Left ventricle myocardium inferior (tissue), 1 donor: ENCODE measurements at regions not wholly inside any gene's neighbourhood (a gene's known extent, or its start where the extent isn't known, plus 50 kb on each side); places are given as distances from the start of the nearest gene placed in this dataset.

Experiments used
- DNase-seq: peaks from one replicate; pipeline ENCODE4 v3.0.0-alpha.2; 2020
- H3K27ac ChIP-seq: fragments of 200-600 bp; replicated peaks from 2 replicates; pipeline ENCODE4 v1.8.0; 2021
- H3K27me3 ChIP-seq: fragments of 200-600 bp; 2 replicates; pipeline ENCODE4 v1.8.0; 2021; ENCODE audit warnings: low read depth
- H3K36me3 ChIP-seq: fragments of 200-600 bp; 2 replicates; pipeline ENCODE4 v1.8.0; 2021
- H3K4me1 ChIP-seq: fragments of 200-600 bp; 2 replicates; pipeline ENCODE4 v1.8.0; 2021
- H3K4me3 ChIP-seq: fragments of 200-600 bp; 2 replicates; pipeline ENCODE4 v1.8.0; 2021; ENCODE audit warnings: mild to moderate bottlenecking, moderate library complexity
- H3K9me3 ChIP-seq: fragments of 200-600 bp; replicated peaks from 2 replicates; pipeline ENCODE4 v1.8.0; 2021
- intact Hi-C: fragments of 100-400 bp; cut with micrococcal nuclease; formaldehyde crosslinking; loops from one replicate; pipeline ENCODE4 v1.11.0; 2022
- TF ChIP-seq, protein P1 (sequence below): fragments of 200-600 bp; IDR thresholded peaks from 2 replicates; pipeline ENCODE4 v1.8.0; 2021; ENCODE audit warnings: antibody characterized with exemption, mild to moderate bottlenecking, borderline replicate concordance
- donor health status: DM: no; HTN: yes; CAD: no; lungs with severe emphysema.

DNA sequence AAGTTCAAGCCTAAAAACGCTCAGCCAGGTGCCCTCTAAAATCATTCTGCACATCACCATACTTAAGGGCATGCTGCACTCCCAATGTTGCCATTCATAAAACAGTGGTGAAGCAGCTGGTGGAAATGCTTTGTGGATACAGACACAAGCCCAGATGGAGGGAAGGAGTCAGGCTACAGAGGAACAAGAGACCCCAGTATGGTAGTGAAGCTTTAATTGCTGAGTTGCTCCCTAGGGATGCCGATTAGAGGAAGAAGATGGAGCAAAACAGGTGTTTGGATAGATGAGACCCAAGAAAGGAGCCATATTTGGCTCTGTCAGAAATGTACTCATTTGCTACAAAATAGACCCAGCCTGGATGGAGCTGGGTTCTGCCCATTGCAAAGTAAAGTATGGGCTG, 230.5 kb downstream of the NSG2 start:
- no peak overlapping the region for H3K27ac ChIP-seq
- H3K4me3 ChIP-seq = no peak overlapping the region
- DNase-seq = no peak
- TF ChIP-seq, protein P1, sequence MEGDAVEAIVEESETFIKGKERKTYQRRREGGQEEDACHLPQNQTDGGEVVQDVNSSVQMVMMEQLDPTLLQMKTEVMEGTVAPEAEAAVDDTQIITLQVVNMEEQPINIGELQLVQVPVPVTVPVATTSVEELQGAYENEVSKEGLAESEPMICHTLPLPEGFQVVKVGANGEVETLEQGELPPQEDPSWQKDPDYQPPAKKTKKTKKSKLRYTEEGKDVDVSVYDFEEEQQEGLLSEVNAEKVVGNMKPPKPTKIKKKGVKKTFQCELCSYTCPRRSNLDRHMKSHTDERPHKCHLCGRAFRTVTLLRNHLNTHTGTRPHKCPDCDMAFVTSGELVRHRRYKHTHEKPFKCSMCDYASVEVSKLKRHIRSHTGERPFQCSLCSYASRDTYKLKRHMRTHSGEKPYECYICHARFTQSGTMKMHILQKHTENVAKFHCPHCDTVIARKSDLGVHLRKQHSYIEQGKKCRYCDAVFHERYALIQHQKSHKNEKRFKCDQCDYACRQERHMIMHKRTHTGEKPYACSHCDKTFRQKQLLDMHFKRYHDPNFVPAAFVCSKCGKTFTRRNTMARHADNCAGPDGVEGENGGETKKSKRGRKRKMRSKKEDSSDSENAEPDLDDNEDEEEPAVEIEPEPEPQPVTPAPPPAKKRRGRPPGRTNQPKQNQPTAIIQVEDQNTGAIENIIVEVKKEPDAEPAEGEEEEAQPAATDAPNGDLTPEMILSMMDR = no peak
- intact Hi-C loops = no loop called here
- H3K27me3 ChIP-seq = peaks cover 24% of the 10 kb centered on the region
- no peaks in the 10 kb centered on the region for H3K36me3 ChIP-seq
- H3K9me3 ChIP-seq = peaks cover 10% of the 10 kb centered on the region
- no peaks in the 10 kb centered on the region for H3K4me1 ChIP-seq

GRCh38 chr5:174281089-174281760, 235.7 kb downstream of the NSG2 start:
- H3K4me3 ChIP-seq = no peak overlapping the region
- H3K36me3 ChIP-seq = no peaks in the 10 kb centered on the region
- TF ChIP-seq, protein P1 = no peak
- H3K27me3 ChIP-seq = peaks cover 72% of the 10 kb centered on the region
- no peaks in the 10 kb centered on the region for H3K4me1 ChIP-seq
- H3K27ac ChIP-seq = no peak overlapping the region
- no peaks in the 10 kb centered on the region for H3K9me3 ChIP-seq
- intact Hi-C loops = no loop called here
- DNase-seq = no peak

DNA sequence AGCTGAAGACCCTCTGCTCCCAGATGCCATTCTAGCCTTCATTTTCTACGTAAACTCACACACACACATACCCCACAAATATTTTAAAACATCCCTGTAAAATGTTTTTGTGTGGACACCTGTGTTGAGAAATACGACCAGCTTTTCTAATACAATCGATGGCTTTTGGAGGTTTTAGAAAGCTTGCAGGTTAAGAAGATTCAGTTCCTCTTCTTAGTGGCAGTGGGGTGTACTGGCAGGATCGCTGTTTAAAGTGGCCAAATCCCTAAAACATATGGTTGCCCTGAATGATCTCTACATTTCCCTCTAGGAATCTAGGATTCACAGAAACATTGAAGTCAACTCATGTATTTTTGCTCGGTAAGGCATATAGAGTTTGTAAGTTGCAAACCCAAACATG, 236.3 kb downstream of the NSG2 start:
- Histone ChIP-seq H3K9me3 (no peaks in the 10 kb centered on the region), H3K4me1 (no peaks in the 10 kb centered on the region), H3K4me3 (no peak overlapping the region), H3K36me3 (no peaks in the 10 kb centered on the region), H3K27ac (no peak overlapping the region), H3K27me3 (peaks cover 72% of the 10 kb centered on the region)
- intact Hi-C loops = no loop called here
- DNase-seq = no peak
- TF ChIP-seq, protein P1 = no peak

GRCh38 chr5:174282391-174282790, 236.9 kb downstream of the NSG2 start:
- H3K4me1 ChIP-seq = no peaks in the 10 kb centered on the region
- DNase-seq = no peak
- no peaks in the 10 kb centered on the region for H3K9me3 ChIP-seq
- intact Hi-C loops = no loop called here
- H3K36me3 ChIP-seq = no peaks in the 10 kb centered on the region
- TF ChIP-seq, protein P1 = no peak
- H3K27ac ChIP-seq = no peak overlapping the region
- no peak overlapping the region for H3K4me3 ChIP-seq
- H3K27me3 ChIP-seq = peaks cover 70% of the 10 kb centered on the region

DNA sequence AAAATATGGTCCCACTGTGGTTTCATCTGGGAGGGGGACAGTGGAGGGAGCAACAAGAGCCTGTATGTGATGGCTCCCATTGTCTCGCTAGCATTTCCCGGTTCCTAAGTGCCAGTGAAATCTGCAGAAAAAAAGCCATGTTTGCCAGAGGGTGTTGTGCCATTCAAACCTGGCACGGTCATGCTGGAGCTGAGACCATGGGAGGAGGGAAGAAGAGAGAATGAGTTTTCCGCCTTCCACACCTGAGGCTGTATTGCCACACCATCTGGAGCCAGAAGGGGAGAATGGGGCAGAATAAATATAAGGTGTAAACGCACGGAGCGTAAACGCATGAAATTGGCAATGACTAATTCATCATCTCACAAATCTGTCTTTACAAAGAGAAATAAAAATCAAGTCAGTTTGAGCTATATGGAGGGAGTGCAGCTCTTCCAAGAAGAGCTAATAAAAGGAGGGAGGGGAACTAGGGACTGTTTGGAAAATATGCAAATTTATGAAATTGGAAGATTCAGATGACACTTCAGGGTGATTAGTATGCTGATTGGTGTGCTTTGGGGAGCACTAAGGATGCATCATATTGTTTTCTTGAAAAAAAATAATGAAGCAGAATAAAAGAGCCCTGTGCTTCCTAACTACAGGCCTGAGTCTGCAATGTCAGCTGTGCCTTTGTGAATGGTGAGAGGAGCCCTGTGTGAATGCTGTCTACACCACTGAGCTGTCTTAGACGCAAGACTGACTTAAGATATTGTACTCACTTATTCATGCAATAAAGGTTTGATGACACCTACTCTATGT, 237.9 kb downstream of the NSG2 start:
- no peak overlapping the region for H3K27ac ChIP-seq
- H3K9me3 ChIP-seq = no peaks in the 10 kb centered on the region
- H3K4me1 ChIP-seq = no peaks in the 10 kb centered on the region
- TF ChIP-seq, protein P1 = no peak
- intact Hi-C loops = no loop called here
- H3K27me3 ChIP-seq = peaks cover 62% of the 10 kb centered on the region
- no peak for DNase-seq
- no peak overlapping the region for H3K4me3 ChIP-seq
- no peaks in the 10 kb centered on the region for H3K36me3 ChIP-seq
